H1 (cell line): ENCODE measurements at regions not wholly inside any gene's neighbourhood (a gene's known extent, or its start where the extent isn't known, plus 50 kb on each side); places are given as distances from the start of the nearest gene placed in this dataset.

Experiments
- CHD2 ChIP-seq: IDR thresholded peaks from 2 replicates; pipeline ENCODE4 v1.6.1; 2012; ENCODE audit warnings: low read length, improper control_type of control experiment
- CTCF ChIP-seq, 3 experiments: IDR thresholded peaks; 1 replicate in 2 of 3; 2 replicates in 1 of 3; pipeline versions ENCODE4 v1.5.1 to v1.6.1; 2011; ENCODE audit warnings: low read length in 3 of 3, mild to moderate bottlenecking in 3 of 3, inconsistent platforms in 2 of 3, low read depth in 1 of 3, moderate library complexity in 1 of 3; ENCODE audit not compliant: insufficient read depth in 1 of 3; ENCODE audit errors: control extremely low read depth in 1 of 3
- EP300 ChIP-seq, 2 experiments: IDR thresholded peaks; 1 replicate in 1 of 2; 2 replicates in 1 of 2; pipeline ENCODE4 v1.6.1; 2011 to 2012; ENCODE audit warnings: low read depth in 2 of 2, low read length in 2 of 2, mild to moderate bottlenecking in 2 of 2, borderline replicate concordance in 1 of 2, inconsistent platforms in 1 of 2, moderate library complexity in 1 of 2
- EZH2 ChIP-seq: fragments of 200-600 bp; sonication (generic); IDR thresholded peaks from 2 replicates; pipeline ENCODE4 v1.7.1; 2012; ENCODE audit warnings: low read depth, mild to moderate bottlenecking, moderate library complexity, low read length, inconsistent platforms; ENCODE audit not compliant: severe bottlenecking
- JUN ChIP-seq: IDR thresholded peaks from 2 replicates; pipeline ENCODE4 v1.6.1; 2011; ENCODE audit warnings: low read depth, mild to moderate bottlenecking, improper control_type of control experiment, low read length
- MAFK ChIP-seq: IDR thresholded peaks from 2 replicates; pipeline ENCODE4 v1.6.1; 2012; ENCODE audit warnings: low read depth, mild to moderate bottlenecking, improper control_type of control experiment, low read length
- RBBP5 ChIP-seq: IDR thresholded peaks from 2 replicates; pipeline ENCODE4 v1.7.1; 2012; ENCODE audit warnings: low read depth, mild to moderate bottlenecking, inconsistent platforms, low read length, moderate library complexity, borderline replicate concordance

GRCh38 chr16:35398180-35398579 lies 1938.8 kb downstream of the TP53TG3F start:
- TF ChIP-seq EZH2 (no peak), CHD2 (no peak), RBBP5 (no peak), MAFK (no peak), EP300 (IDR thresholded peaks at IDR 0.05; ENCODE audit: borderline replicate concordance in 1 of 2, low read depth in 2 of 2, low read length in 2 of 2) (no peak), CTCF (IDR thresholded peaks at IDR 0.05; ENCODE audit: control extremely low read depth in 1 of 3, insufficient read depth in 1 of 3, low read depth in 1 of 3, low read length in 3 of 3) (no peak), JUN (no peak)
